AG09309 (cell line): ENCODE measurements at regions not wholly inside any gene's neighbourhood (a gene's known extent, or its start where the extent isn't known, plus 50 kb on each side); places are given as distances from the start of the nearest gene placed in this dataset.

Experiments used
- DNase-seq: peaks from one replicate; pipeline ENCODE4 v3.0.0-alpha.2; 2010; ENCODE audit warnings: low read depth
- H3K4me3 ChIP-seq: 2 replicates; pipeline ENCODE4 v1.5.1; 2011; ENCODE audit warnings: mild to moderate bottlenecking, low read depth, low read length, moderate library complexity; ENCODE audit not compliant: control insufficient read depth
- CTCF ChIP-seq: IDR thresholded peaks from 2 replicates; pipeline ENCODE4 v1.5.1; 2011; ENCODE audit warnings: mild to moderate bottlenecking, low read depth, low read length, inconsistent platforms; ENCODE audit not compliant: insufficient read depth, control insufficient read depth; ENCODE audit errors: missing control alignments

GRCh38 chr18:38693104-38693503 lies 1127.5 kb upstream of the CELF4 start:
- DNase-seq, result no peak
- no peak for TF ChIP-seq CTCF
- no peak overlapping the region for H3K4me3 ChIP-seq

GRCh38 chr18:38690626-38691025 lies 1125.0 kb upstream of the CELF4 start:
- DNase-seq, result no peak
- no peak overlapping the region for H3K4me3 ChIP-seq
- TF ChIP-seq CTCF, result no peak

- DNase-seq, result no peak
- no peak overlapping the region for H3K4me3 ChIP-seq
- TF ChIP-seq CTCF, result no peak
These were observed 1122.8 kb upstream of the CELF4 start for GRCh38 chr18:38688416-38688815.

- H3K4me3 ChIP-seq, result no peak overlapping the region
- DNase-seq, result no peak
- no peak for TF ChIP-seq CTCF
These were observed 1104.9 kb upstream of the CELF4 start for GRCh38 chr18:38670486-38670885.

GRCh38 chr18:38664929-38665328 lies 1099.3 kb upstream of the CELF4 start:
- no peak overlapping the region for H3K4me3 ChIP-seq
- no peak for TF ChIP-seq CTCF
- no peak for DNase-seq

GRCh38 chr18:38663682-38664081 lies 1098.1 kb upstream of the CELF4 start:
- no peak for DNase-seq
- H3K4me3 ChIP-seq, result no peak overlapping the region
- no peak for TF ChIP-seq CTCF

- DNase-seq, result no peak
- no peak for TF ChIP-seq CTCF
- no peak overlapping the region for H3K4me3 ChIP-seq
These were observed 1097.7 kb upstream of the CELF4 start for GRCh38 chr18:38663270-38663669.
